Naive thymus-derived CD8-positive, alpha-beta T cell (primary cell): ENCODE measurements at regions not wholly inside any gene's neighbourhood (a gene's known extent, or its start where the extent isn't known, plus 50 kb on each side); places are given as distances from the start of the nearest gene placed in this dataset.

Experiments used
- ATAC-seq, 2 donors: fragments of 150-1000 bp; cut with Tn5 transposase in 1 of 2; sonication (Bioruptor Pico), chemical (Tn5 transposase) in 1 of 2; 1 replicate in 1 of 2; 2 replicates in 1 of 2; pipeline ENCODE4 v1.10.0; 2021; ENCODE audit warnings: mild to moderate bottlenecking in 2 of 2, moderate library complexity in 2 of 2
- POLR2A ChIA-PET: fragments of 350-600 bp; sonication (Branson Sonifier 250); formaldehyde crosslinking; loops from one replicate; lab custom pipeline; 2021; ENCODE audit warnings: antibody characterized with exemption; lab: Charles Lee
- DNase-seq, 10 donors: peaks; one replicate each; pipeline versions ENCODE4 v3.0.0 to v3.0.0-alpha.2; 2020 to 2022
- H3K27ac Mint-ChIP-seq, 10 donors: one replicate each; pipeline ENCODE4 v1.8.0; 2020 to 2022; ENCODE audit warnings: mild to moderate bottlenecking in 10 of 10, mixed read lengths in 10 of 10, moderate library complexity in 4 of 10, inconsistent platforms in 1 of 10
- H3K27me3 Mint-ChIP-seq, 5 donors: one replicate each; pipeline ENCODE4 v1.8.0; 2021 to 2022; ENCODE audit warnings: mixed read lengths in 5 of 5
- H3K36me3 Mint-ChIP-seq, 3 donors: one replicate each; pipeline ENCODE4 v1.8.0; 2020 to 2022; ENCODE audit warnings: mixed read lengths in 3 of 3, mild to moderate bottlenecking in 2 of 3, inconsistent platforms in 1 of 3
- H3K4me1 Mint-ChIP-seq, 4 donors: one replicate each; pipeline ENCODE4 v1.8.0; 2021 to 2022; ENCODE audit warnings: mixed read lengths in 4 of 4
- H3K4me3 Mint-ChIP-seq, 10 donors: one replicate each; pipeline ENCODE4 v1.8.0; 2020 to 2022; ENCODE audit warnings: mild to moderate bottlenecking in 10 of 10, mixed read lengths in 10 of 10, moderate library complexity in 6 of 10, inconsistent platforms in 1 of 10
- H3K9me3 Mint-ChIP-seq, 9 donors: one replicate each; pipeline ENCODE4 v1.8.0; 2020 to 2022; ENCODE audit warnings: mixed read lengths in 9 of 9, mild to moderate bottlenecking in 3 of 9, inconsistent platforms in 1 of 9, moderate library complexity in 1 of 9

DNA sequence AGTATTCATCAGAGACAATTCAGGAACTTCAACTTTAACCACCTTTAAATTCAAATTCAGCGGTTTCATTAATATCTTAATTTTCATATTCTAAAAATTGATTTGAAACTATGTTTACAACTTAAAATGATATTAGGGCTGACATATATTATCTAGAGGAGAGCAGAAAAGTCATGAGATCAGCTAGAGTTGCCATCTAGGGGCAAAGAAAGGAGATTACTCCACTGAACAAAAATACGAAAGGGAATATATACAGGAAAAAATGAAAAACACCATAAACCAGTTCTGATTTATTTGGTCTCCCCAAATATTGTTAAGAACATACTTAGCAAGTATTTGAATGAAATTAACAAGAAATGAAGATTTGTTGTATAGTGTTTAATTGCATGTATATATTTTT lies 946.3 kb downstream of the DTWD2 start:
- Mint-ChIP-seq H3K27me3 (no peaks in the 10 kb centered on the region), H3K27ac (no peak overlapping the region)

DNA sequence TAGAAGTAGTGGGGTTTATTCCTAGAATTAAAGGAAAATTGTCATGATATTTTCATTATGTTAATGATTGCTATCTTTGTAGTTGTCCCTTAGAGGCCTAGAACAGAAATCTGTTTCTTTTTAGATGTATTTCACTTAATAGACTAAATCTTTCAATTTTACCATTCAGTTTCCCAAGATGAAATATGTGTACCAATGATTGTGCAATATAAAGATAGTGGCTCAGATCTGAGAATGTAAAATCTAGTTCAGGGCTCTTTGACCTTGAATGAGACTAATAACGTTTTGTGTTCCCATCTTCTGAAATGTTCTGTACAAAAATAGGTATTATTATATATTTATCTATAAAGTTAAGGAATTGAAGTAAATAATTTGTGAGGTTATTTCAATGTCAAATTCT lies 947.9 kb downstream of the DTWD2 start:
- H3K27me3 Mint-ChIP-seq, result no peaks in the 10 kb centered on the region
- no peaks in the 10 kb centered on the region for H3K36me3 Mint-ChIP-seq
- H3K9me3 Mint-ChIP-seq, result peaks cover 0 to 11% (median 2%) of the 10 kb centered on the region in 9 donors
- no peaks in the 10 kb centered on the region for H3K4me1 Mint-ChIP-seq
- DNase-seq (no peak), ATAC-seq (no peak)
- POLR2A ChIA-PET, result no interaction called here
- H3K4me3 Mint-ChIP-seq, result no peak overlapping the region
- no peak overlapping the region for H3K27ac Mint-ChIP-seq

More for the DNA sequence above, 946.3 kb downstream of the DTWD2 start:
- no peak overlapping the region for H3K4me3 Mint-ChIP-seq
- no peak for ATAC-seq
- H3K9me3 Mint-ChIP-seq, result peaks cover 0 to 11% (median 2%) of the 10 kb centered on the region in 9 donors
- no peak for DNase-seq
- POLR2A ChIA-PET, result no interaction called here
- H3K4me1 Mint-ChIP-seq, result no peaks in the 10 kb centered on the region
- no peaks in the 10 kb centered on the region for H3K36me3 Mint-ChIP-seq

DNA sequence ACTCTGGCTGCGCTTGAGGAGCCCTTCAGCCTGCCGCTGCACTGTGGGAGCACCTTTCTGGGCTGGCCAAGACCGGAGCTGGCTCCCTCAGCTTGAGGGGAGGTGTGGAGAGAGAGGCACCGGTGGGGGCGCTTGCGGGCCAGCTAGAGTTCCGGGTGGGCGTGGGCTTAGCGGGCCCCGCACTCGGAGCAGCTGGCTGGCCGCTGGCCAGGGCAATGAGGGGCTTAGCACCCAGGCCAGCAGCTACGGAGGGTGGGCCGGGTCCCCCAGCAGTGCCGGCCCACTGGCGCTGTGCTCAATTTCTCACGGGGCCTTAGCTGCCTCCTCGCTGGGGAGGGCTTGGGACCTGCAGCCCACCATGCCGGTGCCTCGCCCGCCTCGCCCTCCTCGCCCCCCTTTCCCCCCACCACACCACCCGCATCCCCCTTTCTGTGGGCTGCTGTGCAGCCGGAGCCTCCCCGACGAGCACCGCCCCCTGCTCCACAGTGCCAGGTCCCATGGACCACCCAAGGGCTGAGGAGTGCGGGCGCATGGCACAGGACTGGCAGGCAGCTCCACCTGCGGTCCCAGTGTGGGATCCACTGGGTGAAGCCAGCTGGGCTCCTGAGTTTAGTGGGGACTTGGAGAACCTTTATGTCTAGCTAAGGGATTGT lies 954.5 kb downstream of the DTWD2 start:
- H3K27ac Mint-ChIP-seq, result no peak overlapping the region
- H3K36me3 Mint-ChIP-seq, result peaks cover 0 to 4% (median 0%) of the 10 kb centered on the region in 3 donors
- H3K4me1 Mint-ChIP-seq, result no peaks in the 10 kb centered on the region
- POLR2A ChIA-PET, result no interaction called here
- peaks cover 0 to 14% (median 5%) of the 10 kb centered on the region in 9 donors for H3K9me3 Mint-ChIP-seq
- no peaks in the 10 kb centered on the region for H3K27me3 Mint-ChIP-seq
- no peak for ATAC-seq
- H3K4me3 Mint-ChIP-seq, result no peak overlapping the region
- no peak for DNase-seq

DNA sequence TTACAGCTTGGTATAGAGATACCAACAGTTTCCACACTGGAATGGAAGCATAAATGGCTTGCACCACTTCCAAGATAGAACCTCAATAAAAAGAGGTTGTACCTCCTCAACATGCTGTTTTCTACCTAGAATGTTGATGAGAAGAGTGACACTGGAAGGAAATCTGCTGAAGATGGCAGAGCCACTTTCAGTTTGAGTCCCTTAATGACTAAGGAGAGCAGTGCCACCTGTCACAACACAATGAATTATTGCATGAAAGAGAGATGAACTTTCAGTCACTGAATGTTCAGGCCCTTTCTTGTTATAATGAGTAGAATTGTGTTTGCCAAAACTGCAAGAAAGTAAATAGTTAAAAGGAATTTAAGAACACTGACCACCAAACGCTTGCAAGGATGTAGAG lies 958.5 kb downstream of the DTWD2 start:
- H3K36me3 Mint-ChIP-seq, result peaks cover 0 to 4% (median 0%) of the 10 kb centered on the region in 3 donors
- ATAC-seq, result no peak
- POLR2A ChIA-PET, result no interaction called here
- no peaks in the 10 kb centered on the region for H3K4me1 Mint-ChIP-seq
- H3K27me3 Mint-ChIP-seq, result no peaks in the 10 kb centered on the region
- H3K27ac Mint-ChIP-seq, result no peak overlapping the region
- DNase-seq, result no peak
- H3K9me3 Mint-ChIP-seq, result peaks cover 2 to 14% (median 4%) of the 10 kb centered on the region in 9 donors
- no peak overlapping the region for H3K4me3 Mint-ChIP-seq

DNA sequence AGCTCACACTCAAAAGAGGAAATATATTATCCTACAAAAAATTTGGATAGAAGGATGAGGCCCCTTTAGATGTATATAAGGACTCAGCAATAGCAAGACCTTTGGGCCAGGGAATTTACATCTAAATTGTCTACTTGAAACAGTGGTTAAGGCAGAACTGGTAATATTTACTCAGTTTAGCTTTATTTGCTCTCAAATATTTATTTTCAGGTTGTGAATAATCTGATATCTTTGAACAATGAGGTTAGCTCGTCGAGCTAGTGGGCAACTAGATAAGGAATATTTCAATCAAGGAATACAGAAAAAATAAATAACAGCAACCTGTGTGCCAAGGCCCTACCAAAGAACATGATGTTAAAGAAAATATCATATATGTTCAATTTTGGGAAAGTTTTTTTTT lies 966.3 kb downstream of the DTWD2 start:
- POLR2A ChIA-PET, result no interaction called here
- no peaks in the 10 kb centered on the region for H3K36me3 Mint-ChIP-seq
- no peaks in the 10 kb centered on the region for H3K27me3 Mint-ChIP-seq
- peaks cover 0 to 12% (median 2%) of the 10 kb centered on the region in 9 donors for H3K9me3 Mint-ChIP-seq
- H3K4me1 Mint-ChIP-seq, result no peaks in the 10 kb centered on the region
- no peak overlapping the region for H3K27ac Mint-ChIP-seq
- no peak for DNase-seq
- ATAC-seq, result no peak
- no peak overlapping the region for H3K4me3 Mint-ChIP-seq

DNA sequence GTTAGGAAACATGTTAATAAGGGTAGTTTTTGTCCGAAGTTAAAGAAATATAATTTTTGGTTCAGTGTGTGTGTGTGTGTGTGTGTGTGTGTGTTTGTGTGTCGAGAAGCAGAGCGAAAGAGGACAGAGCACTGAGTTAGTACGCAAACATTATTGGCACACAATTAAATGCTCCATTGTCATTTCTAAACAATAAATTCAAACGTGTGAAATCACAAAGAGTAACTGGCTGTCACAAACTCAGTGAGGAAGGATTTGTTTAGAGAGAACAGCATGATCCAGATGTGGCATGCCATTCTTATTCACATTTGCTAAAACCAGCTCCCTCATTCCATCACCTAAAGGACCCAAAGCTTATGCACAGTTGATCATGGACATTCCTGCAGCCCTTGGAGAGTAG lies 970.8 kb downstream of the DTWD2 start:
- POLR2A ChIA-PET, result no interaction called here
- no peak for ATAC-seq
- Mint-ChIP-seq H3K4me3 (no peak overlapping the region), H3K36me3 (no peaks in the 10 kb centered on the region), H3K9me3 (peaks cover 0 to 16% (median 0%) of the 10 kb centered on the region in 9 donors), H3K27ac (no peak overlapping the region), H3K4me1 (no peaks in the 10 kb centered on the region), H3K27me3 (no peaks in the 10 kb centered on the region)
- DNase-seq, result no peak

DNA sequence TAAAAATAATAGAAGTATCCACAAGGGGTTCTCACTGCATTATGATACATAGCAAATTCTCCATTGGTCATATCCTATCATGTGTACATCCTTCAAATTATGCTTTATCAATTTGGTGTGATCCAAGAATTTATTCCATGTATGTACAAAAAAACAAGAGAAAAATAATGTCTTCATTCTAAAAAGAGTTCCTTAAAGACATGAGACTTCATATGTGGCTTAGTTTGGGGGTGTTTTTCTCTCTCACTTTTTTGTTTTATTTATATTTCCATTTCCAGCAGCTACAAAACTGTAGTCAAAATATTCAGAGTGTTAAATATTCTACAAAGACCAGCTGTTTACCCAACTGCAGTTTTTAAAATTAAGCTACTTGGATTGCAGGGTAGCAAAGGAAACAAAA lies 972.0 kb downstream of the DTWD2 start:
- H3K27me3 Mint-ChIP-seq, result no peaks in the 10 kb centered on the region
- H3K4me3 Mint-ChIP-seq, result no peak overlapping the region
- no peak for ATAC-seq
- POLR2A ChIA-PET, result no interaction called here
- H3K9me3 Mint-ChIP-seq, result peaks cover 0 to 16% (median 0%) of the 10 kb centered on the region in 9 donors
- H3K27ac Mint-ChIP-seq, result no peak overlapping the region
- DNase-seq, result no peak
- H3K36me3 Mint-ChIP-seq, result no peaks in the 10 kb centered on the region
- H3K4me1 Mint-ChIP-seq, result no peaks in the 10 kb centered on the region

DNA sequence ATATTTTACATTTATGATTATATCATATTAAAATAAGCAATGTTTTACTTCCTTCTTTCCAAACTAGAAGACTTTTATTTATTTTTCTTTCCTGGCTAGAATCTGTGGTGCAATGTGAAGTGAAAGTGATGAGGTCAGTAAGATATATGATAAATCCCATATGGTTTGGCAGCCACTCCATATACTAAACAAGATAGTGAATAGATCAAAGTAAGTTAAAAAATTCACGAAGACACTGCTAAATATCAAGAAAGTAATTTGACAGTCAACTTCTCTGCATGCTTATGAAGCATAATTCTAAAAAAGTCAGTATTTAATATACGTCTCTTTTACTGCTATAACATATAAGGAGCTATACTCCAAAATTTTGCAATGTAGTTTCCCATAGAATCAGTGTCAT lies 972.8 kb downstream of the DTWD2 start:
- POLR2A ChIA-PET, result no interaction called here
- no peak overlapping the region for H3K27ac Mint-ChIP-seq
- H3K36me3 Mint-ChIP-seq, result no peaks in the 10 kb centered on the region
- DNase-seq (no peak), ATAC-seq (no peak)
- no peak overlapping the region for H3K4me3 Mint-ChIP-seq
- H3K9me3 Mint-ChIP-seq, result peaks cover 0 to 17% (median 0%) of the 10 kb centered on the region in 9 donors
- H3K4me1 Mint-ChIP-seq, result no peaks in the 10 kb centered on the region
- H3K27me3 Mint-ChIP-seq, result no peaks in the 10 kb centered on the region

DNA sequence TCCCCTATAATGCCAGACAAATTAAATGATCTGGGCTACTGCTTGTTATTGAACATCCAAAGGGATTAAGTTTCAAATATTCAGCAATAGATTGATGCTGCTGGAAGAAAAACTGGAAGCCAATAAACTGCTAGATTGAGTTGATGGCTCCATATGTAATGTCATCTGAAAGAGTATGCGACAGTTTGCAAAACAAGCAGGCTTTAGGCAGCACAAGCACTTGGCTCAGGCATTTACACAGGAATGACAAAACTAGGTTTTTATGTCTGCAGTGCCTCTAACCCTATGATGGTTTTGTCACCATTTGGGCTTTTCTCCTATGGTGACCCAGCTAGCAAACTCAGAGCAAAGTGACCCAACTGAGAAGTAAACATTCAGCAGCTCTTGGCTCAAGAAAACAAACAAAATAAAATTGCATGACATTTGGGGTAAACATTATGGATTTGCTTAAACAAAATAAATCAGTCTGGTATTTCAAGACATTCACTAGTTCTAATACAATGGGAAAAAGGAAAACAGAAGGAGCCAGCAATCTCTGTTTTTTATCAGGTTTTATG lies 978.5 kb downstream of the DTWD2 start:
- Mint-ChIP-seq H3K36me3 (no peaks in the 10 kb centered on the region), H3K4me3 (no peak overlapping the region), H3K27me3 (no peaks in the 10 kb centered on the region), H3K4me1 (no peaks in the 10 kb centered on the region), H3K9me3 (peaks cover 0 to 17% (median 0%) of the 10 kb centered on the region in 9 donors), H3K27ac (no peak overlapping the region)
- POLR2A ChIA-PET, result no interaction called here
- no peak for DNase-seq
- no peak for ATAC-seq

DNA sequence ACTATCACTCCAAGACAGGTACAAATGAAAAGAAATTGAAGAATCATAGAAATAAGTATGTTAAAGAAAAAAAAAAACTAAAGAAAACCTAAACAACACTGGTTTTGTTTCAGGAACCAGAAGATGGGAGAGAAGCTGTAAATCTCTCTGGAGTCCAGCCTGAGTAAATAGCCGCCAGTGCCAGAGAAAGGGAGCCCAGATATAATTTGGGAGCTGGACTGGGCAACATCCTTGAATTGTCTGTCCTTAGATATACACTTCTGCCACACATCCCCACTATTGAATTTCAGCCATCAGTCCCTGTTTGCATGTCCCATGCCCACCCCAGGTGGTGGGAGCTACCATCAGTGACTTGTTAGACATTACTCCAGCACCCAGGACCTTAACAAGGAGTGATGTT lies 979.6 kb downstream of the DTWD2 start:
- H3K4me1 Mint-ChIP-seq, result no peaks in the 10 kb centered on the region
- H3K9me3 Mint-ChIP-seq, result peaks cover 0 to 10% (median 2%) of the 10 kb centered on the region in 9 donors
- H3K27ac Mint-ChIP-seq, result no peak overlapping the region
- no peak for ATAC-seq
- no peaks in the 10 kb centered on the region for H3K27me3 Mint-ChIP-seq
- no peaks in the 10 kb centered on the region for H3K36me3 Mint-ChIP-seq
- no peak overlapping the region for H3K4me3 Mint-ChIP-seq
- no peak for DNase-seq
- POLR2A ChIA-PET, result no interaction called here

DNA sequence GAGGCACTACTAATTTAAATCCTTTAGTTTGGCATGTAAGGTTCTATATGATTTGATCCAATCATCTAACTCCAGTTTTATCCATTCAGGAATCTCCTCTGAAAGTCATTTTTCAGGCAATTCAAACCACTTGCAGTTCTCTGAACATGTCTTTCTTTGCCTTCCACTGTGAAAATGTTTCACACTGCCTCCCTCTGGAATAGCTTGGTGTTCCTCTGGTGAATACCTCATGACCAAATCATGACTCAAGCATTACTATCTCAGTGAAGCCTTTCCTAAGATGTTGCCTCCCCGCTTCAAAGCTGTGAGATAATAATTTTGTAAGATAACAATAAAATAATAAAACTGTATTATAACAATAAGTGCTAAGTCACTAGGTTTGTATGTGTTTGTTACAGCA lies 981.1 kb downstream of the DTWD2 start:
- no peaks in the 10 kb centered on the region for H3K27me3 Mint-ChIP-seq
- no peaks in the 10 kb centered on the region for H3K36me3 Mint-ChIP-seq
- POLR2A ChIA-PET, result no interaction called here
- H3K9me3 Mint-ChIP-seq, result peaks cover 0 to 10% (median 3%) of the 10 kb centered on the region in 9 donors
- H3K27ac Mint-ChIP-seq, result no peak overlapping the region
- no peak for ATAC-seq
- DNase-seq, result no peak
- no peak overlapping the region for H3K4me3 Mint-ChIP-seq
- H3K4me1 Mint-ChIP-seq, result no peaks in the 10 kb centered on the region

DNA sequence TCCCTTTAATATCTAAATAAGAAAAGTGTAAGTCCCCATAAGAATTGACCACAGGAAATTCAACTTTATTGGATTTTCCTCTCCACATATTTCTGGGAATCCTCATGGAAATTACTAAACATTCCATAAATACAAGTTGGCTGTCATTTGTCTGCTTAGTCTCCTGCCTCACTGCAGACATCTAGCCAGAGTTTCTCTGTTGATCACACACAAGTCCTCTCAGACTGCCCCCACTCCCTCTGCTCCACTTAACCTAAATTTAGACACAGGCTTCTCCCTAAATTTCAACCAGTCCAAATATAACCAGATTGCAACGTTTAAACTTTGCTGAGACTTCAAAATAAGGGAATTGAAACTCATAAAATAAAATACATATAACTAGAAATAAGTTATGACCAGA lies 982.1 kb downstream of the DTWD2 start:
- Mint-ChIP-seq H3K4me1 (no peaks in the 10 kb centered on the region), H3K27ac (no peak overlapping the region), H3K4me3 (no peak overlapping the region), H3K27me3 (no peaks in the 10 kb centered on the region), H3K36me3 (no peaks in the 10 kb centered on the region), H3K9me3 (peaks cover 0 to 6% (median 4%) of the 10 kb centered on the region in 9 donors)
- DNase-seq (no peak), ATAC-seq (no peak)
- POLR2A ChIA-PET, result no interaction called here

DNA sequence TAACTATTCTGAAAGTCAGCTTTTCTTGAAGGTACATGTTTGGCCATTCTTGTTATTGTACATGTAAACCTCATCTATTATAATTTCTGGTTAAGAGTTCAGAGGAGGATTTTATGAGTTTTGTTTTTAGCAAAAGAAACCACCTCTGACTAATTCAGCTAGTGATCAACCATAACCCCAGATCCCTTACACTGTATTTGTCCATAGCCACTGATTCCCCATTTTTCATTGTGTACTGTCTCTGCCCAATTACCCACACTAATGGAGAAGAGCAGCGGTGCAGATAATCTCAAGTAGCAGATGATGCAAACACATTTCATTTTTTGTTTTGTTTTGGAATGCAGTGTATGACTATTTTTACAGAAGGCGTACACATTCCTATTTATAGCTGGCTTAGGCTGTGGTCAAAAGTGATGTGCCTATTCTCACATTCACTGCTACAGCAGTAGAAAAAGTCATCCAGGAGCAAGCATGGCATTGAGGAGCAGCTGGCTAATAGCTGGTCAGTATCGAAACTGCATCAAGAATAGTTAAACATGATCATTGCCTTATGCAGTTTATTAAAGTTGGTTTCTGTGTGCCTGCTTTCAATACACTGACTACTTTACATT lies 988.3 kb downstream of the DTWD2 start:
- DNase-seq (no peak), ATAC-seq (no peak)
- H3K9me3 Mint-ChIP-seq, result peaks cover 0 to 16% (median 3%) of the 10 kb centered on the region in 9 donors
- H3K27me3 Mint-ChIP-seq, result no peaks in the 10 kb centered on the region
- H3K4me1 Mint-ChIP-seq, result no peaks in the 10 kb centered on the region
- H3K27ac Mint-ChIP-seq, result no peak overlapping the region
- no peaks in the 10 kb centered on the region for H3K36me3 Mint-ChIP-seq
- POLR2A ChIA-PET, result no interaction called here
- H3K4me3 Mint-ChIP-seq, result no peak overlapping the region
